ENCODE measurements at regions not wholly inside any gene's neighbourhood (a gene's known extent, or its start where the extent isn't known, plus 50 kb on each side); places are given as distances from the start of the nearest gene placed in this dataset.

- TF ChIP-seq NFIC (IDR thresholded peaks at IDR 0.05), result no peak
- no peak for TF ChIP-seq MAX (IDR thresholded peaks at IDR 0.05)
- TF ChIP-seq YY1 (IDR thresholded peaks at IDR 0.05; ENCODE audit: low read depth), result no peak
- TF ChIP-seq USF1 (IDR thresholded peaks at IDR 0.05), result no peak
Measured at GRCh38 chr2:120480346-120480902, 134.5 kb downstream of the INHBB start.

GRCh38 chr2:120480903-120481445 is 135.0 kb downstream of the INHBB start:
- TF ChIP-seq ZBTB7A (IDR thresholded peaks at IDR 0.05; ENCODE audit: low read depth), result no peak
- no peak for TF ChIP-seq EGR1 (IDR thresholded peaks at IDR 0.05)
- no peak for TF ChIP-seq MAX (IDR thresholded peaks at IDR 0.05)
- TF ChIP-seq TCF12 (IDR thresholded peaks at IDR 0.05; ENCODE audit: low read depth), result no peak
- TF ChIP-seq TEAD4 (IDR thresholded peaks at IDR 0.05), result no peak
- no peak for TF ChIP-seq RAD21 (IDR thresholded peaks at IDR 0.05; ENCODE audit: low read depth)
- no peak for TF ChIP-seq REST (IDR thresholded peaks at IDR 0.05; ENCODE audit: low read depth)
- TF ChIP-seq USF1 (IDR thresholded peaks at IDR 0.05), result no peak

GRCh38 chr2:120481446-120482194 is 135.7 kb downstream of the INHBB start:
- no peak for TF ChIP-seq NFIC (IDR thresholded peaks at IDR 0.05)

GRCh38 chr2:120482334-120482733 is 136.4 kb downstream of the INHBB start:
- TF ChIP-seq NFIC (IDR thresholded peaks at IDR 0.05) (no peak), CREB1 (IDR thresholded peaks at IDR 0.05; ENCODE audit: low read depth) (no peak), EGR1 (IDR thresholded peaks at IDR 0.05) (no peak), TEAD4 (IDR thresholded peaks at IDR 0.05) (no peak), TAF1 (IDR thresholded peaks at IDR 0.05; ENCODE audit: low read depth) (no peak), FOXM1 (IDR thresholded peaks at IDR 0.05; ENCODE audit: borderline replicate concordance, low read depth) (no peak), USF1 (IDR thresholded peaks at IDR 0.05) (no peak), MAX (IDR thresholded peaks at IDR 0.05) (no peak), EP300 (IDR thresholded peaks at IDR 0.05; ENCODE audit: borderline replicate concordance) (no peak), REST (IDR thresholded peaks at IDR 0.05; ENCODE audit: low read depth) (no peak), ZBTB7A (IDR thresholded peaks at IDR 0.05; ENCODE audit: low read depth) (no peak), CEBPB (IDR thresholded peaks at IDR 0.05) (no peak), RAD21 (IDR thresholded peaks at IDR 0.05; ENCODE audit: low read depth) (no peak), YY1 (IDR thresholded peaks at IDR 0.05; ENCODE audit: low read depth) (no peak), TCF12 (IDR thresholded peaks at IDR 0.05; ENCODE audit: low read depth) (no peak)

GRCh38 chr2:120483355-120483754 is 137.4 kb downstream of the INHBB start:
- TF ChIP-seq NFIC (IDR thresholded peaks at IDR 0.05) (no peak), RAD21 (IDR thresholded peaks at IDR 0.05; ENCODE audit: low read depth) (no peak), EGR1 (IDR thresholded peaks at IDR 0.05) (no peak), CREB1 (IDR thresholded peaks at IDR 0.05; ENCODE audit: low read depth) (no peak), EP300 (IDR thresholded peaks at IDR 0.05; ENCODE audit: borderline replicate concordance) (no peak), CEBPB (IDR thresholded peaks at IDR 0.05) (no peak)

- no peak for TF ChIP-seq ZBTB7A (IDR thresholded peaks at IDR 0.05; ENCODE audit: low read depth)
- TF ChIP-seq REST (IDR thresholded peaks at IDR 0.05; ENCODE audit: low read depth), result no peak
- no peak for TF ChIP-seq FOXM1 (IDR thresholded peaks at IDR 0.05; ENCODE audit: borderline replicate concordance, low read depth)
- no peak for TF ChIP-seq EP300 (IDR thresholded peaks at IDR 0.05; ENCODE audit: borderline replicate concordance)
- no peak for TF ChIP-seq MAX (IDR thresholded peaks at IDR 0.05)
- no peak for TF ChIP-seq YY1 (IDR thresholded peaks at IDR 0.05; ENCODE audit: low read depth)
Measured at GRCh38 chr2:120485096-120485495, 139.2 kb downstream of the INHBB start.
